ENCODE measurements at regions not wholly inside any gene's neighbourhood (a gene's known extent, or its start where the extent isn't known, plus 50 kb on each side); places are given as distances from the start of the nearest gene placed in this dataset.

- TF ChIP-seq ZNF592 (IDR thresholded peaks at IDR 0.05) (no peak), MAX (IDR thresholded peaks at IDR 0.05; ENCODE audit: low read depth, low read length) (no peak), MLLT1 (IDR thresholded peaks at IDR 0.05) (no peak), MYB (IDR thresholded peaks at IDR 0.05; ENCODE audit: borderline replicate concordance, low read depth, low read length) (no peak), GABPA (IDR thresholded peaks at IDR 0.05; ENCODE audit: low read depth) (0 out of 2 replicates have a peak, but pooled peaks have one; percentile 3), PKNOX1 (IDR thresholded peaks at IDR 0.05) (peak; percentile 35; the same call in 1 of the 2 replicates), E2F8 (IDR thresholded peaks at IDR 0.05; ENCODE audit: low read depth, partially characterized antibody) (no peak), MEF2B (IDR thresholded peaks at IDR 0.05; ENCODE audit: partially characterized antibody, poor library complexity, severe bottlenecking) (no peak), POLR2AphosphoS2 (IDR thresholded peaks at IDR 0.05; ENCODE audit: low read depth, low read length) (no peak), CEBPB (IDR thresholded peaks at IDR 0.05; ENCODE audit: borderline replicate concordance in 1 of 2, low read depth in 2 of 2, low read length in 2 of 2) (no peak), CBFB (IDR thresholded peaks at IDR 0.05; ENCODE audit: low read depth) (no peak), ZBTB33 (IDR thresholded peaks at IDR 0.05) (no peak), TBL1XR1 (IDR thresholded peaks at IDR 0.05; ENCODE audit: low read depth, low read length) (no peak; the same call in 1 of the 2 replicates), STAT3 (IDR thresholded peaks at IDR 0.05; ENCODE audit: low read depth, low read length) (no peak), BCL11A (IDR thresholded peaks at IDR 0.05; ENCODE audit: low read depth, low read length) (peak; percentile 91), BACH1 (IDR thresholded peaks at IDR 0.05; ENCODE audit: borderline replicate concordance) (peak; percentile 73; the same call in 1 of the 2 replicates), RELA (IDR thresholded peaks at IDR 0.05; ENCODE audit: borderline replicate concordance, partially characterized antibody) (peak; percentile 21)
Measured at GRCh38 chr3:101942356-101942755, 93.0 kb downstream of the NFKBIZ start (continued).
